AG10803 (cell line): ENCODE measurements at regions not wholly inside any gene's neighbourhood (a gene's known extent, or its start where the extent isn't known, plus 50 kb on each side); places are given as distances from the start of the nearest gene placed in this dataset.
A peak's percentile ranks its signal among the peaks of the same experiment; 100 is the strongest.

Experiments
- DNase-seq: peaks from one replicate; pipeline ENCODE4 v3.0.0; 2010; ENCODE audit warnings: low read depth
- H3K4me3 ChIP-seq: 2 replicates; pipeline ENCODE4 v1.5.1; 2011; ENCODE audit warnings: mild to moderate bottlenecking, low read length, control low read depth
- TF ChIP-seq, protein P1 (sequence below): conservative IDR thresholded peaks from 2 replicates; pipeline ENCODE4 v1.5.1; 2011; ENCODE audit warnings: mild to moderate bottlenecking, low read length, control low read depth, inconsistent platforms

DNA sequence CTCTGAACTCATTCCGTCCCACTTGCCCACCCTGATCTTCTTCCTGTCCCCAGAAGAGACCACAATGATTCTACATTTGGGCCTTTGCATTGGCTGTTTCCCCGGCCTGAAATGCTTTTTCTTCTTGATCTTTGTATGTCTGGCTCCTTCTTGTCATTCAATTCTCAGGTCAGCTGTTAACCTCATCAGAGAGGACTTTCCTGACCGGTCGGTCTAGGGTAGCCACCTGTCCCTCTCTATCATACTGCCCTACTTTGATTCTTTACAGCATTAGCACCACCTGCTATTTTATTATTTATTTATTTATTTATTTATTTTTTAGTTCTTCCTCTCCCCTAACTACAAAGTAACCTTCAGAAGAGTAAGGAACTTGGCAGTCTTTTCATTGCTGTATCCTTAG lies 84.3 kb downstream of the DYRK2 start:
- no peak for DNase-seq
- TF ChIP-seq, protein P1, sequence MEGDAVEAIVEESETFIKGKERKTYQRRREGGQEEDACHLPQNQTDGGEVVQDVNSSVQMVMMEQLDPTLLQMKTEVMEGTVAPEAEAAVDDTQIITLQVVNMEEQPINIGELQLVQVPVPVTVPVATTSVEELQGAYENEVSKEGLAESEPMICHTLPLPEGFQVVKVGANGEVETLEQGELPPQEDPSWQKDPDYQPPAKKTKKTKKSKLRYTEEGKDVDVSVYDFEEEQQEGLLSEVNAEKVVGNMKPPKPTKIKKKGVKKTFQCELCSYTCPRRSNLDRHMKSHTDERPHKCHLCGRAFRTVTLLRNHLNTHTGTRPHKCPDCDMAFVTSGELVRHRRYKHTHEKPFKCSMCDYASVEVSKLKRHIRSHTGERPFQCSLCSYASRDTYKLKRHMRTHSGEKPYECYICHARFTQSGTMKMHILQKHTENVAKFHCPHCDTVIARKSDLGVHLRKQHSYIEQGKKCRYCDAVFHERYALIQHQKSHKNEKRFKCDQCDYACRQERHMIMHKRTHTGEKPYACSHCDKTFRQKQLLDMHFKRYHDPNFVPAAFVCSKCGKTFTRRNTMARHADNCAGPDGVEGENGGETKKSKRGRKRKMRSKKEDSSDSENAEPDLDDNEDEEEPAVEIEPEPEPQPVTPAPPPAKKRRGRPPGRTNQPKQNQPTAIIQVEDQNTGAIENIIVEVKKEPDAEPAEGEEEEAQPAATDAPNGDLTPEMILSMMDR, result no peak
- H3K4me3 ChIP-seq, result no peak overlapping the region

DNA sequence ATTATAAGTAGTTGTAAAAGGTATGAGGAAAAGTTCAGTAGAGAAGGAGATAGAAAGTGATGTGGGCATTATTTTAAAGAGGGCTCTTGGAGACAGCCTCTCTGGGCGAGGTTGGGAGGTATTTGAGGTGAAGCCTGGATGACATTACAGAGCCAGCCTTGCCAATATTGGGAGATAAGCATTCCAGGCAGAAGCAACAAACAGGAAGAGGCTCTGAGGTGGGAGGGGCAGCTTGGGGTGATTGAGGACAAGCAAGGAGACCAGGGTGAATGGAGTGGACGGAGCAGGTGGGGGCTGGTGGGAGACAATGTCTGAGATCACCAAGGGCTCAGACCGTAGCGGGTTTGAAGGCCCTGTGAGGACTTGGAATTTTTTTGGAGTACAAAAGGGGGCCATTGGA lies 87.3 kb downstream of the DYRK2 start:
- TF ChIP-seq, protein P1, result no peak

DNA sequence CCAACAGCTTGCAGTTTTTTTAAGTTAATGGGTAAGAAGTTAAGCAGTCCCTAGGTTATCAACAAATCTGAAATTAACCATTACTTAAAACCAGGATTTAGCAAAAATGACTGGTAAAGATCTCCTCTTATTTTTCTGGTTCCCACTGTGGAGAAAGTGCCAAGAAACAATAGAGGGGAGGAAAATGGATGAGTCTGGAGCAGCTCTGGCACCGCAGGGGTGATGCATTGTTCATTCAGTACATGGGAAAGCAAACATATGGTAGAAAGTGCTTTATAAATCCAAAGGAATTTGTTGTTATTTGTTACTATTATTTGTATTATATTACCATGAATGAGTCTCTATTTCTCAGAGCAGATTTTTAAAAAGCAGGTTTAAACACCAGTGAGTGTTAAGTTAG lies 92.2 kb downstream of the DYRK2 start:
- no peak overlapping the region for H3K4me3 ChIP-seq
- TF ChIP-seq, protein P1, result no peak
- DNase-seq, result no peak

More for the DNA sequence above, 87.3 kb downstream of the DYRK2 start:
- H3K4me3 ChIP-seq, result no peak overlapping the region
- DNase-seq, result no peak

DNA sequence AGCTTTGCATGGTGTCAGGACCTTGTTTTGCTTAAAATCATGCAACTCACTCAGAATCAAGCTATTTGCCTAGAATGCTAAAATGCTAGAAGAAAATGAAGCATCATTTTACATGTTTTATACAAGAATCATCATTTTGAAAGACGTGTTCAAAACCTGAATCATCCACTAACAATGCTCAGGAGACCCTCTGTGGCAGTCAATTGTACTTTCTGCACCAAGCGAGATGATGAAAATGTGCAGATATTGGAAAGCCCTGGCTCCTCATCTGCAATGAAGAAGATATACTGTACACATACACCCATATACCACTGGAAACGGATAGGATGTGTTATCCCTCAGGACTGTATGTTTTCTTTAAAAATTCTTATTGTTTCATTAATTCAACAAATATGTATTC lies 92.7 kb downstream of the DYRK2 start:
- no peak for DNase-seq
- TF ChIP-seq, protein P1, result no peak
- no peak overlapping the region for H3K4me3 ChIP-seq

DNA sequence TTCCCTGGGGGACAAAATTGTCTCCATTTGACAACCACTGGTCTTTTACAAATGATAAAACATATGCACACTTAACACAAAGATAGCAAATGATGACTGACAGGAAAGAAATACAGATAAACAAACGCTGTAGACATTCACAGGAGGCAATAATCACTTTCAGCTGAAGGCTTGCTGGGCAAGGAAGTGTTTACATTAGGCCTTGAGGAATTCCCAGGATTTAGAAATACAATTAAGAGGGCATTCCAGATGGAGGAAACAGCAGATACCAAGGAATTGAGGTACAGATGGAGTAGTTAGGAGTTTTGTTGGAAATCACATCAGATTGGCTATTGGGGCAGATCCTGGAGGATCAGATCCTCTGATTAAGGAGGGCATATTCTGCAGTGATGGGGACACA lies 93.9 kb downstream of the DYRK2 start:
- TF ChIP-seq, protein P1, result no peak
- H3K4me3 ChIP-seq, result no peak overlapping the region
- DNase-seq, result peak; percentile 58

DNA sequence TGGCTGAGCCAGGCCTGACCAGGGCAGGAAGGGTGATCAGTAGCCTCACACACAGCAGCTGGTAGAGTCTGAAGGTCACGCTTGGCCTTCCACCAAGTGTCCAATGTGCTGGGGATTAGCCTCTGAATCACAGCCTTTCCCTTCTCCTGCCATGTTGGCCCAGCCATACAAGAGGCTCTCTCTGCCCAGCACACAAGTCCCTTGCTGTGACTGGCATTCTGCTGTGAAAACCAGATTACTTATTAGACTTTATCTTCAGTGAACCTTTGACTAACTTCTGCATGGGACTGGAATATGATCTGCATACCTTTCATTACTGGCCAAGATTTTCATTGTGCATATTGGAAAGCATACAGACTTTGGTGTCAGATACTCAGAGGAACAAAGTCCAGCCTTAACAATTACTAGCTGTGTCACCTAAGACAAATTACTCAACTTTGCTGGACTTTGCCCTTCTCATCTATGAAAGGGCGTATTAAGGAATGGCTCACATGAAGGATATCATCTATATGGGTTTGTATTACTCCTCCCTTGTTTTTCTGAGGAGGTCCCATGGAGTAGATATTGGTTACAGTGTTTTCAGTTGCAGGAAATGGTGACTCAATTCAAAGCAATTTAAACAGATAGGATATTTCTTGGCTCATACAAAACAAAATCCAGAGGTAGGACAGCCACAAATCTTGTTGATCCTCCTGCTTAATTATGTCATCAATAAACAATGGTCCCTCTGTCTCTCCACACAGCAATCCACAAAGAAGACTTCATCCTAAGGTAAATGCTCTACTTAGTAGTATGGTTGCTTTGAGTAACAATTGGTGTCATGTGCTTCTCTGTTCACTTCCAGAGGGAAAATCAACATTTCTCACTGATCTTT lies 99.6 kb downstream of the DYRK2 start:
- DNase-seq, result peak; percentile 66
- TF ChIP-seq, protein P1, result no peak
- no peak overlapping the region for H3K4me3 ChIP-seq

DNA sequence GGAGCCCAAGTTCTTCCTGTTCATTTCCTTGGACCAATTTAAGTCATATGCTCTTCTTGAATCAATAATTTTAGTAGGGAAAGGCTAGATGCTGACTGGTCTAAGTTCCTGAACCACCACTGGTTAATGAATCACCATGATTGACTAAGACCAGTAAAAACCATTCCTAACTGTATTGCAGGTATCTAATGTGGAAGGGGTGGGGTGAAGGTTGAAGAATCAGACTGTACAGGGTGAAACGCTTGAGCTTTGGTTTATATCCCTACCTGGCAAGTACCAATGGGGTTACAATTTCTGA lies 100.1 kb downstream of the DYRK2 start:
- H3K4me3 ChIP-seq, result no peak overlapping the region
- TF ChIP-seq, protein P1, result no peak
- peak; percentile 3 for DNase-seq
